Heart right ventricle (tissue), 16 donors: ENCODE measurements at regions not wholly inside any gene's neighbourhood (a gene's known extent, or its start where the extent isn't known, plus 50 kb on each side); places are given as distances from the start of the nearest gene placed in this dataset.

Source experiments
- ATAC-seq, 8 donors: fragments of 200-7000 bp; cut with Tn5 transposase; one replicate each; pipeline ENCODE4 v1.9.1; 2020; ENCODE audit warnings: mild to moderate bottlenecking in 8 of 8, moderate library complexity in 8 of 8, moderate number of reproducible peaks in 1 of 8
- DNase-seq, 2 donors: peaks; one replicate each; pipeline ENCODE4 v3.0.0-alpha.2; 2020
- H3K27ac ChIP-seq, 10 donors: fragments of 200-600 bp; sonication (generic) in 2 of 10; one replicate each; pipeline versions ENCODE4 v1.5.0 to v1.8.0; 2020 to 2022; ENCODE audit warnings: mild to moderate bottlenecking in 3 of 10
- H3K27me3 ChIP-seq, 7 donors: fragments of 200-600 bp; one replicate each; pipeline ENCODE4 v1.8.0; 2021 to 2022; ENCODE audit warnings: mild to moderate bottlenecking in 2 of 7
- H3K36me3 ChIP-seq, 9 donors: fragments of 200-600 bp; sonication (generic) in 1 of 9; one replicate each; pipeline versions ENCODE4 v1.5.0 to v1.8.0; 2020 to 2022; ENCODE audit warnings: mild to moderate bottlenecking in 2 of 9
- H3K4me1 ChIP-seq, 9 donors: fragments of 200-600 bp; sonication (generic) in 1 of 9; one replicate each; pipeline versions ENCODE4 v1.5.0 to v1.8.0; 2020 to 2022; ENCODE audit warnings: mild to moderate bottlenecking in 4 of 9
- H3K4me3 ChIP-seq, 10 donors: fragments of 200-600 bp; sonication (generic) in 2 of 10; one replicate each; pipeline versions ENCODE4 v1.5.0 to v1.8.0; 2020 to 2022; ENCODE audit warnings: mild to moderate bottlenecking in 7 of 10, moderate library complexity in 2 of 10
- H3K9me3 ChIP-seq, 11 donors: fragments of 200-600 bp in 10 of 11; sonication (generic) in 2 of 11; one replicate each; pipeline versions ENCODE4 v1.5.0 to v1.8.0; 2013 to 2022; ENCODE audit warnings: mild to moderate bottlenecking in 2 of 11, control low read depth in 1 of 11, moderate library complexity in 1 of 11
- WGBS, 2 donors: extraction: QIAGEN DNeasy Blood & Tissue Kit; methylation state at CpG; one replicate each; pipeline ENCODE4 v1.1.7; 2013; ENCODE audit warnings: inconsistent platforms in 1 of 2; 5-methylcytosine and 5-hydroxymethylcytosine counted together
- intact Hi-C, 10 donors: fragments of 100-400 bp; cut with DNase I; formaldehyde crosslinking; loops; one replicate each; pipeline versions ENCODE4 v1.11.1 to v1.14.2; 2022
- TF ChIP-seq, protein P1 (sequence below), 9 donors: fragments of 200-600 bp; sonication (generic) in 2 of 9; IDR thresholded peaks; one replicate each; pipeline versions ENCODE4 v1.5.0 to v1.8.0; 2021 to 2022; ENCODE audit warnings: antibody characterized with exemption in 9 of 9, mild to moderate bottlenecking in 5 of 9, moderate library complexity in 1 of 9
- donor health status: Arrhythmogenic right ventricular cardiomyopathy.
- donor health status: ischemic (EF 13 %, LVEDD 7.1; RV severe dilation, severe dysfunction).
- donor health status: healthy with polysubstance abuse.
- donor health status: DM: no; HTN: yes; CAD: no.
- donor health status: DM: no; HTN: no; CAD: no.
- donor health status: ischemic (EF 25% LVEDD 6.9; RV normal size, moderate dysfunction).
- donor health status: ischemic (EF 25% LVEDD 5.7; RV mildly dilated, moderate dysfunction).
- donor health status: healthy.
- donor health status: DM: yes; HTN: yes; CAD: no.
- donor health status: Ischemic cardiomyopathy.
- donor health status: ischemic (EF 35%, LVEDD 5.7; RV mildly dilated, moderate dysfunction).
- donor health status: nonischemic (EF 11% LVEDD 7.7; RV severe dilation, severe dysfunction).
- donor health status: DM: yes; HTN: yes; CAD: no.
- donor health status: PGD.
- donor health status: ischemic (EF 29% LVEDD 5.4; RV normal size, mild dysfunction).
- donor health status: nonischemic (EF 23%, LVEDD 6.1; RV moderate dilation, normal function).

DNA sequence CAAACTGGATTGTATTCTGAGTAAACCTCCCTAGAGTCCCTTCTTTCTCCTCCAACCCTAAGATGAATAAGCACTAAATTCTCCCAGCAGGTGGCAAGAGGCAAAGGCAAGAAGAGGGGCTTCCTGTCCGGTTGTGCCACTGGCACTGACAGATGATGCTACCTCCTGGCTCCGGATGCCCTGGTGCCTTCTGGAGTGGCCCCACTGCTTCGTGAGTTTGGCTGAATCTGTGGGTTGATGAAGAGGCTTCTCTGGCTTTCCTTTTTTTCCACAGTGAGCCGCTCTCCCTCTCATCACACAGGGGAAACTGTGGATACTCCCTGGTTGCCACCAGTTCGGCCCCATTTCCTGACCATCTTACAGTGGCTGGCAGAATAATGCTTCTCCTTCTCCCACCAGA, 404.7 kb downstream of the GALR1 start:
- no peaks in the 10 kb centered on the region for H3K9me3 ChIP-seq
- no peak overlapping the region for H3K27ac ChIP-seq
- H3K36me3 ChIP-seq, result no peaks in the 10 kb centered on the region
- peaks cover 0 to 7% (median 0%) of the 10 kb centered on the region in 9 donors for H3K4me1 ChIP-seq
- no peak for DNase-seq
- H3K27me3 ChIP-seq, result peaks cover 0 to 29% (median 12%) of the 10 kb centered on the region in 7 donors
- TF ChIP-seq, protein P1, sequence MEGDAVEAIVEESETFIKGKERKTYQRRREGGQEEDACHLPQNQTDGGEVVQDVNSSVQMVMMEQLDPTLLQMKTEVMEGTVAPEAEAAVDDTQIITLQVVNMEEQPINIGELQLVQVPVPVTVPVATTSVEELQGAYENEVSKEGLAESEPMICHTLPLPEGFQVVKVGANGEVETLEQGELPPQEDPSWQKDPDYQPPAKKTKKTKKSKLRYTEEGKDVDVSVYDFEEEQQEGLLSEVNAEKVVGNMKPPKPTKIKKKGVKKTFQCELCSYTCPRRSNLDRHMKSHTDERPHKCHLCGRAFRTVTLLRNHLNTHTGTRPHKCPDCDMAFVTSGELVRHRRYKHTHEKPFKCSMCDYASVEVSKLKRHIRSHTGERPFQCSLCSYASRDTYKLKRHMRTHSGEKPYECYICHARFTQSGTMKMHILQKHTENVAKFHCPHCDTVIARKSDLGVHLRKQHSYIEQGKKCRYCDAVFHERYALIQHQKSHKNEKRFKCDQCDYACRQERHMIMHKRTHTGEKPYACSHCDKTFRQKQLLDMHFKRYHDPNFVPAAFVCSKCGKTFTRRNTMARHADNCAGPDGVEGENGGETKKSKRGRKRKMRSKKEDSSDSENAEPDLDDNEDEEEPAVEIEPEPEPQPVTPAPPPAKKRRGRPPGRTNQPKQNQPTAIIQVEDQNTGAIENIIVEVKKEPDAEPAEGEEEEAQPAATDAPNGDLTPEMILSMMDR (IDR thresholded peaks at IDR 0.05), result no peak
- no peak for ATAC-seq
- WGBS, 2 donors, result 79 to 81% methylated on average over 5 of the region's 5 CpGs
- no peak overlapping the region for H3K4me3 ChIP-seq
- intact Hi-C loops, result loop anchor here in 3 of 10 donors (5.0 to 10.0 kb wide), 3 partner anchors 440 to 852 kb away; no protein-coding TSS in a partner anchor

DNA sequence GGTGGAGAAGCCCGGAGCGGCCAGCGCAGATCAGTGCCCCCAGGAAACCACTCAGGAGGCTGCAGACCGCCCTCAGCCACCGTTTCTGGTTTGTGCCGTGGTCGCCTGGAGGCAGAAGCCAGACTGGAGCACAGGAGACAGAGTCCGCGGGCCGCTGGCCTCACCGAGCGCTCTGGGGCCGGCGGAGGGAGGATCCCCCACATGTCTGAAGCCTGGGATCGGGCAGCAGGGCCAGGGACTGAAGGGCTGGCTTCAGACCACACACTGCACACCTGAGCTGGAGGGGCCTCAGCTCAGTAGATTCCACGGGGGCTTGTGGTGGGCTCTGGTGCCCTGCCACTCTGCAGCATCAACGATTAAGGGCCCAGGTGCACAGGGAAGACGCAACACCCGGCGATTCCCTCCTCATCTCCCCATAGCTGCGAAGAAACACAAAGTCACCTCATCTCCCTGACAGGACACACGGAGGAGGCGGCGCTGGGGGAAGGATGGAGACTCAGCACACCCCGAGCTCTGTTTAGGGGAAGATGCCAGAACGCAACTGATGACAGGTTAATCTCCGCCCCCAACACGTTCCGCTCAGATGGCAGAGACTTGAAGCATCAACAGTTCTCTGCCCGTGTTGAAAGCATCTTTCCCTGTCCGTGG, 408.1 kb downstream of the GALR1 start:
- Histone ChIP-seq H3K27ac (no peak overlapping the region), H3K9me3 (no peaks in the 10 kb centered on the region), H3K36me3 (no peaks in the 10 kb centered on the region), H3K4me1 (no peaks in the 10 kb centered on the region), H3K4me3 (no peak overlapping the region), H3K27me3 (peaks cover 0 to 27% (median 0%) of the 10 kb centered on the region in 7 donors)
- no peak for DNase-seq
- intact Hi-C loops, result loop anchor here in 2 of 10 donors (10.0 kb wide), 2 partner anchors 443 to 653 kb away; no protein-coding TSS in a partner anchor
- TF ChIP-seq, protein P1 (IDR thresholded peaks at IDR 0.05), result no peak
- 77 to 78% methylated on average over 31 of the region's 31 CpGs for WGBS, 2 donors
- peak in 1 of 8 donors; percentile 7 for ATAC-seq

DNA sequence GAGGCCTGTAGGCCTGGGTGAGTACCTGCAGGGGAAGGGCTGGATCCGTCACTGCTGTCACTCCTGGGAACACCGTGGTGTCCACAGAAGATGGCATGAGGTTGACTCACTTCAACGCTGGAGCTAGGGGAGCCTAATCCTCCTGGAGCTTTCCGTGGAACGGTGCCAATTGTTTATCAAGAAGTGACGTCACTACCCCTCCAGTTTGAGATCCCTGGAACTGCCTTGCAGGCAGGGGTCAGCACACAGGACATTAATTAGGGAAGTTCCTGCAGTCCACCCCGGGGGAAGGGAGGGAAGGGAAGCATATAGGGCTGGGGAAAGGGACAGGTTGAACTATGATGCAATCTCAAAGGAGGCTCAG, 408.6 kb downstream of the GALR1 start:
- H3K4me1 ChIP-seq, result no peaks in the 10 kb centered on the region
- H3K36me3 ChIP-seq, result no peaks in the 10 kb centered on the region
- H3K9me3 ChIP-seq, result no peaks in the 10 kb centered on the region
- ATAC-seq (peak in 4 of 8 donors; percentile 23 to 56 (median 30)), DNase-seq (no peak)
- no peak overlapping the region for H3K4me3 ChIP-seq
- intact Hi-C loops, result loop anchor here in 2 of 10 donors (10.0 kb wide), 2 partner anchors 443 to 653 kb away; no protein-coding TSS in a partner anchor
- H3K27me3 ChIP-seq, result peaks cover 0 to 29% (median 0%) of the 10 kb centered on the region in 7 donors
- H3K27ac ChIP-seq, result no peak overlapping the region
- WGBS, 2 donors, result 29 to 37% methylated on average over 7 of the region's 7 CpGs
- TF ChIP-seq, protein P1 (IDR thresholded peaks at IDR 0.05), result no peak

DNA sequence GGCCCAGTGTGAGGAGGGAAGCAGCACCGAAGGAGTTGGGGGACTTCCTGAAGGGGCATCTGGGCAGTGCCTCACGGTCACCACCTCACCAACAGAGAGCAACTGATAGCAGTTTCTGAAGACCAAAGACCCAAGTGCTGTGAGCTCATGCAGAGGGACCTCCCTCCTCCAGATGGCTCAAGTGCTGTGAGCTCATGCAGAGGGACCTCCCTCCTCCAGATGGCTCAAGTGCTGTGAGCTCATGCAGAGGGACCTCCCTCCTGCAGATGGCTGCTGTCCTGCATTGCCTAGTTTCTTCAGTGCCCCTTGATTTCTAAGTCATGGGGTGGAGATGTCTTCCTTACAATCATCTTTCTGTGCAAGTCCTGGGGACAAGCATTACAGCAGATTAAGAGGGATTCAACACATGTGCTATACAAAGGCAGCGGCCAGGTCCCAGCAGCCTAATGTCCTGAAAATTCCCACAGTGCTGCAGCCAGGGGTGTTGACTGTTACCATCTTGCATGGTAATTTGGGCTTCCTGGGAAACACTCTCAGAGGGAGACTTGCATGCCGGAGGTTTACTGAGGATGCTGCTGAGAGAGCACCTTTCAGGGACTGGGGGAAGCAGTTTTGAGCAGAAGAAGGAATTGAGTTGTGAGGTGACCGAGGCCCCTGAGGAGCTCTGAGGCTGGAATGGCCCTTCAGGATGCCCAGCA, 409.3 kb downstream of the GALR1 start:
- peak in 6 of 8 donors; percentile 41 to 92 (median 77) for ATAC-seq
- H3K27me3 ChIP-seq, result peaks cover 0 to 30% (median 0%) of the 10 kb centered on the region in 7 donors
- H3K4me1 ChIP-seq, result no peaks in the 10 kb centered on the region
- intact Hi-C loops, result loop anchor here in 2 of 10 donors (10.0 kb wide), 2 partner anchors 444 to 654 kb away; no protein-coding TSS in a partner anchor
- H3K4me3 ChIP-seq, result no peak overlapping the region
- no peaks in the 10 kb centered on the region for H3K36me3 ChIP-seq
- 51 to 60% methylated on average over 5 of the region's 5 CpGs for WGBS, 2 donors
- no peak for DNase-seq
- TF ChIP-seq, protein P1 (IDR thresholded peaks at IDR 0.05), result no peak
- H3K27ac ChIP-seq, result no peak overlapping the region
- no peaks in the 10 kb centered on the region for H3K9me3 ChIP-seq
